ENCODE measurements at regions not wholly inside any gene's neighbourhood (a gene's known extent, or its start where the extent isn't known, plus 50 kb on each side); places are given as distances from the start of the nearest gene placed in this dataset.

- Histone ChIP-seq H3F3A (replicated peaks; ENCODE audit: insufficient read depth) (no peaks in the 10 kb centered on the region), H3K4me1 (ENCODE audit: control insufficient read depth in 1 of 2, insufficient read depth in 2 of 2, low read depth in 1 of 2, low read length in 1 of 2) (no peaks in the 10 kb centered on the region), H4K20me1 (ENCODE audit: insufficient read depth) (no peaks in the 10 kb centered on the region), H3K27me3 (ENCODE audit: insufficient read depth) (no peaks in the 10 kb centered on the region), H3K27ac (ENCODE audit: low read depth in 2 of 2, low read length in 1 of 2) (no peak overlapping the region), H3K4me3 (ENCODE audit: low read depth in 2 of 2, low read length in 1 of 2) (no peak overlapping the region), H3K9me3 (no peaks in the 10 kb centered on the region), H3K9ac (no peak overlapping the region), H3K36me3 (replicated peaks in 1 of 2; ENCODE audit: control insufficient read depth in 1 of 2, insufficient read depth in 2 of 2, low read length in 1 of 2) (no peaks in the 10 kb centered on the region), H3K9me2 (no peaks in the 10 kb centered on the region), H3K79me2 (ENCODE audit: insufficient read depth) (no peaks in the 10 kb centered on the region), H2AFZ (ENCODE audit: low read depth) (no peak overlapping the region), H3K4me2 (no peak overlapping the region)
- WGBS (ENCODE audit: low lambda C conversion rate) = 31% methylated on average over 3 of the region's 3 CpGs
- ChIA-PET POLR2A (no interaction called here), CTCF (interaction anchor here (0.7 to 0.9 kb wide), 3 partner anchors 20 to 490 kb away, joined by 3 read pairs; no protein-coding TSS in a partner anchor)
- no peak for TF ChIP-seq USF2 (IDR thresholded peaks at IDR 0.05; ENCODE audit: borderline replicate concordance, low read depth, low read length)
- TF ChIP-seq FOSL2 (IDR thresholded peaks at IDR 0.05; ENCODE audit: borderline replicate concordance, low read depth) = no peak
- no peak for TF ChIP-seq FOXM1 (IDR thresholded peaks at IDR 0.05; ENCODE audit: low read depth)
- no peak for TF ChIP-seq SIN3A (IDR thresholded peaks at IDR 0.05; ENCODE audit: borderline replicate concordance, low read depth, low read length)
- TF ChIP-seq NFIC (IDR thresholded peaks at IDR 0.05; ENCODE audit: borderline replicate concordance) = no peak
- no peak for TF ChIP-seq EZH2phosphoT487 (IDR thresholded peaks at IDR 0.05; ENCODE audit: borderline replicate concordance, low read depth)
- TF ChIP-seq GABPA (IDR thresholded peaks at IDR 0.05; ENCODE audit: low read depth) = no peak
- TF ChIP-seq, protein P1, sequence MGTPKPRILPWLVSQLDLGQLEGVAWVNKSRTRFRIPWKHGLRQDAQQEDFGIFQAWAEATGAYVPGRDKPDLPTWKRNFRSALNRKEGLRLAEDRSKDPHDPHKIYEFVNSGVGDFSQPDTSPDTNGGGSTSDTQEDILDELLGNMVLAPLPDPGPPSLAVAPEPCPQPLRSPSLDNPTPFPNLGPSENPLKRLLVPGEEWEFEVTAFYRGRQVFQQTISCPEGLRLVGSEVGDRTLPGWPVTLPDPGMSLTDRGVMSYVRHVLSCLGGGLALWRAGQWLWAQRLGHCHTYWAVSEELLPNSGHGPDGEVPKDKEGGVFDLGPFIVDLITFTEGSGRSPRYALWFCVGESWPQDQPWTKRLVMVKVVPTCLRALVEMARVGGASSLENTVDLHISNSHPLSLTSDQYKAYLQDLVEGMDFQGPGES (IDR thresholded peaks at IDR 0.05; ENCODE audit: low read depth, low read length) = no peak
- no peak for TF ChIP-seq CHD2 (IDR thresholded peaks at IDR 0.05; ENCODE audit: low read length, partially characterized antibody)
- no peak for TF ChIP-seq POLR2AphosphoS5 (IDR thresholded peaks at IDR 0.05; ENCODE audit: low read depth, low read length)
- TF ChIP-seq MAX (IDR thresholded peaks at IDR 0.05; ENCODE audit: low read depth) = no peak
- no peak for TF ChIP-seq TEAD4 (IDR thresholded peaks at IDR 0.05; ENCODE audit: borderline replicate concordance, insufficient read depth)
- TF ChIP-seq EP300 (IDR thresholded peaks at IDR 0.05; ENCODE audit: borderline replicate concordance in 1 of 2, low read depth in 1 of 2, low read length in 1 of 2) = no peak
- no peak for TF ChIP-seq RFX5 (IDR thresholded peaks at IDR 0.05; ENCODE audit: low read length)
- no peak for TF ChIP-seq CTCF (IDR thresholded peaks at IDR 0.05)
- TF ChIP-seq, protein P2, sequence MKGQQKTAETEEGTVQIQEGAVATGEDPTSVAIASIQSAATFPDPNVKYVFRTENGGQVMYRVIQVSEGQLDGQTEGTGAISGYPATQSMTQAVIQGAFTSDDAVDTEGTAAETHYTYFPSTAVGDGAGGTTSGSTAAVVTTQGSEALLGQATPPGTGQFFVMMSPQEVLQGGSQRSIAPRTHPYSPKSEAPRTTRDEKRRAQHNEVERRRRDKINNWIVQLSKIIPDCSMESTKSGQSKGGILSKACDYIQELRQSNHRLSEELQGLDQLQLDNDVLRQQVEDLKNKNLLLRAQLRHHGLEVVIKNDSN (IDR thresholded peaks at IDR 0.05; ENCODE audit: borderline replicate concordance, low read depth) = no peak
- no peak for TF ChIP-seq GATA2 (CRISPR knock-in tag; IDR thresholded peaks at IDR 0.05)
- TF ChIP-seq, protein P3, sequence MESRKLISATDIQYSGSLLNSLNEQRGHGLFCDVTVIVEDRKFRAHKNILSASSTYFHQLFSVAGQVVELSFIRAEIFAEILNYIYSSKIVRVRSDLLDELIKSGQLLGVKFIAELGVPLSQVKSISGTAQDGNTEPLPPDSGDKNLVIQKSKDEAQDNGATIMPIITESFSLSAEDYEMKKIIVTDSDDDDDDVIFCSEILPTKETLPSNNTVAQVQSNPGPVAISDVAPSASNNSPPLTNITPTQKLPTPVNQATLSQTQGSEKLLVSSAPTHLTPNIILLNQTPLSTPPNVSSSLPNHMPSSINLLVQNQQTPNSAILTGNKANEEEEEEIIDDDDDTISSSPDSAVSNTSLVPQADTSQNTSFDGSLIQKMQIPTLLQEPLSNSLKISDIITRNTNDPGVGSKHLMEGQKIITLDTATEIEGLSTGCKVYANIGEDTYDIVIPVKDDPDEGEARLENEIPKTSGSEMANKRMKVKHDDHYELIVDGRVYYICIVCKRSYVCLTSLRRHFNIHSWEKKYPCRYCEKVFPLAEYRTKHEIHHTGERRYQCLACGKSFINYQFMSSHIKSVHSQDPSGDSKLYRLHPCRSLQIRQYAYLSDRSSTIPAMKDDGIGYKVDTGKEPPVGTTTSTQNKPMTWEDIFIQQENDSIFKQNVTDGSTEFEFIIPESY (IDR thresholded peaks at IDR 0.05; ENCODE audit: borderline replicate concordance, low read depth) = no peak
- TF ChIP-seq NRF1 (IDR thresholded peaks at IDR 0.05; ENCODE audit: low read depth, low read length) = no peak
- DNase-seq = no peak
These were observed 104.9 kb upstream of the CEP162 start for GRCh38 chr6:84332139-84333034.
